ENCODE measurements at regions not wholly inside any gene's neighbourhood (a gene's known extent, or its start where the extent isn't known, plus 50 kb on each side); places are given as distances from the start of the nearest gene placed in this dataset.

DNA sequence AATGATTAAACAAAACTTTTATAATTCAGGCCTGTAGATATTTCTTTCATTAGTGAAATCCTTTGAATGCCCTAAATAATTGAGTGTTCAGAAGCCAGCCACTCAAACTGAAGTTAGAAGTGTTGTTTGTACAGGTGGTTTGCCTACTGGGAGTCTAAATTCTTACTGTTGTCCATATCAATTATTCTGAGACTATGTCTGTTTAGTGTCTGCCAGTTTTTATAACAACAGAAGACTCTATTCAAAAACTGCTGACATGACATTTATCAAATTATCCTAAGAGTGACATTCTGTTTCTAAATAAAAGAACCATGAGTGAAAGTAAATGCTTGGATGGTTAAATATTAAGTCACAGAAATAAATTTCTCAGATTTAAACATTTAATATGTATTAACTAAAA is 375.1 kb downstream of the FAT4 start:
- H3K27me3 Mint-ChIP-seq (ENCODE audit: low read depth) = no peaks in the 10 kb centered on the region
- H3K27ac Mint-ChIP-seq = no peak overlapping the region
- H3K4me3 Mint-ChIP-seq = no peak overlapping the region
- H3K9me3 Mint-ChIP-seq = no peaks in the 10 kb centered on the region
- TF ChIP-seq, protein P1, sequence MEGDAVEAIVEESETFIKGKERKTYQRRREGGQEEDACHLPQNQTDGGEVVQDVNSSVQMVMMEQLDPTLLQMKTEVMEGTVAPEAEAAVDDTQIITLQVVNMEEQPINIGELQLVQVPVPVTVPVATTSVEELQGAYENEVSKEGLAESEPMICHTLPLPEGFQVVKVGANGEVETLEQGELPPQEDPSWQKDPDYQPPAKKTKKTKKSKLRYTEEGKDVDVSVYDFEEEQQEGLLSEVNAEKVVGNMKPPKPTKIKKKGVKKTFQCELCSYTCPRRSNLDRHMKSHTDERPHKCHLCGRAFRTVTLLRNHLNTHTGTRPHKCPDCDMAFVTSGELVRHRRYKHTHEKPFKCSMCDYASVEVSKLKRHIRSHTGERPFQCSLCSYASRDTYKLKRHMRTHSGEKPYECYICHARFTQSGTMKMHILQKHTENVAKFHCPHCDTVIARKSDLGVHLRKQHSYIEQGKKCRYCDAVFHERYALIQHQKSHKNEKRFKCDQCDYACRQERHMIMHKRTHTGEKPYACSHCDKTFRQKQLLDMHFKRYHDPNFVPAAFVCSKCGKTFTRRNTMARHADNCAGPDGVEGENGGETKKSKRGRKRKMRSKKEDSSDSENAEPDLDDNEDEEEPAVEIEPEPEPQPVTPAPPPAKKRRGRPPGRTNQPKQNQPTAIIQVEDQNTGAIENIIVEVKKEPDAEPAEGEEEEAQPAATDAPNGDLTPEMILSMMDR (IDR thresholded peaks at IDR 0.05; ENCODE audit: unreplicated experiment in 3 of 3) = no peak
- no peaks in the 10 kb centered on the region for H3K36me3 Mint-ChIP-seq (ENCODE audit: low read depth)
- peaks cover 11% of the 10 kb centered on the region for H3K4me1 Mint-ChIP-seq

GRCh38 chr4:125693228-125693627 is 378.5 kb downstream of the FAT4 start:
- peaks cover 12% of the 10 kb centered on the region for H3K9me3 Mint-ChIP-seq
- peaks cover 11% of the 10 kb centered on the region for H3K4me1 Mint-ChIP-seq
- TF ChIP-seq, protein P1 (IDR thresholded peaks at IDR 0.05; ENCODE audit: unreplicated experiment in 3 of 3) = no peak
- H3K27me3 Mint-ChIP-seq (ENCODE audit: low read depth) = no peaks in the 10 kb centered on the region
- H3K27ac Mint-ChIP-seq = no peak overlapping the region
- H3K4me3 Mint-ChIP-seq = no peak overlapping the region
- H3K36me3 Mint-ChIP-seq (ENCODE audit: low read depth) = no peaks in the 10 kb centered on the region

DNA sequence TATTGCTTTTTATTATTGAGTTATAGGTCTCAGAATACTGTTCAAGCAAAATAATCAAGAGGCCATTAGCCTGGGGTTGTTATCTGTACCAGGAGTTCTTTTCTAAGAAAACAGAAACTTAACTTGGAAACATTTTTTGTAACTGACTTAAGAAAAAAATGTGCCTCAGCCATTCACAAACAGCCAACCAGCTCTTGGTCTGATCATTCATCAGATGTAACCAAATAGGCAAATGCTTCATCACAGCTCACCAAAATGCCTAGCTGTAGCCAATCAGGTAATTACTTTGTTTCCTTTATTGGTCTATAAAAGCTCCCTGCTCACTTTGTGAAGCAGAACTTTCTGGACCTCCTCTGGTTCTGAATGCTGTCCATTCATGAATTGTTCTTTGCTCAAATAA is 387.7 kb downstream of the FAT4 start:
- H3K36me3 Mint-ChIP-seq (ENCODE audit: low read depth) = no peaks in the 10 kb centered on the region
- TF ChIP-seq, protein P1 (IDR thresholded peaks at IDR 0.05; ENCODE audit: unreplicated experiment in 3 of 3) = no peak
- no peaks in the 10 kb centered on the region for H3K27me3 Mint-ChIP-seq (ENCODE audit: low read depth)
- no peaks in the 10 kb centered on the region for H3K4me1 Mint-ChIP-seq
- no peak overlapping the region for H3K4me3 Mint-ChIP-seq
- H3K27ac Mint-ChIP-seq = no peak overlapping the region
- peaks cover 4% of the 10 kb centered on the region for H3K9me3 Mint-ChIP-seq

DNA sequence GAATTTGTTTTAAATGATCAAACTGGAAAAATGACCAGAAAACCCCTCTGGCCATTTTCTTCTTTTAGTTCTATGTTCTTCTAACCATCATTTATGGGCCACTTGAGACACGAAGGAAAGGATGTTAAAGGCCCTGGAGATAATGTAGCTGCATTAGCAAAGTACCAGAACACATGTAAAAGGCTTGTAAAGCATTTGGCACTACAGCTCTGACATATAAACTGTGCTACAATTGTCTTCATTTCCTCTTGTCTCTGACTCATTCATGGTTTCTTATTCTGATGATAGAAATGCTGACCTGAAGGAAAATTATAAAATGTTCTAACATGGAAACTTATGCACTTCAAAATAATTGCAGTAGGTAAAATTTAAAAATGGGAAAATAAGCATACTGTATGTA is 388.7 kb downstream of the FAT4 start:
- TF ChIP-seq, protein P1 (IDR thresholded peaks at IDR 0.05; ENCODE audit: unreplicated experiment in 3 of 3) = no peak
- H3K4me3 Mint-ChIP-seq = no peak overlapping the region
- H3K27me3 Mint-ChIP-seq (ENCODE audit: low read depth) = no peaks in the 10 kb centered on the region
- H3K9me3 Mint-ChIP-seq = no peaks in the 10 kb centered on the region
- H3K27ac Mint-ChIP-seq = no peak overlapping the region
- H3K36me3 Mint-ChIP-seq (ENCODE audit: low read depth) = no peaks in the 10 kb centered on the region
- no peaks in the 10 kb centered on the region for H3K4me1 Mint-ChIP-seq

- no peak overlapping the region for H3K27ac Mint-ChIP-seq
- TF ChIP-seq, protein P1 (IDR thresholded peaks at IDR 0.05; ENCODE audit: unreplicated experiment in 3 of 3) = no peak
- H3K27me3 Mint-ChIP-seq (ENCODE audit: low read depth) = no peaks in the 10 kb centered on the region
- H3K4me3 Mint-ChIP-seq = no peak overlapping the region
- no peaks in the 10 kb centered on the region for H3K36me3 Mint-ChIP-seq (ENCODE audit: low read depth)
- no peaks in the 10 kb centered on the region for H3K9me3 Mint-ChIP-seq
- no peaks in the 10 kb centered on the region for H3K4me1 Mint-ChIP-seq
Measured at GRCh38 chr4:125704726-125705125, 390.0 kb downstream of the FAT4 start.

DNA sequence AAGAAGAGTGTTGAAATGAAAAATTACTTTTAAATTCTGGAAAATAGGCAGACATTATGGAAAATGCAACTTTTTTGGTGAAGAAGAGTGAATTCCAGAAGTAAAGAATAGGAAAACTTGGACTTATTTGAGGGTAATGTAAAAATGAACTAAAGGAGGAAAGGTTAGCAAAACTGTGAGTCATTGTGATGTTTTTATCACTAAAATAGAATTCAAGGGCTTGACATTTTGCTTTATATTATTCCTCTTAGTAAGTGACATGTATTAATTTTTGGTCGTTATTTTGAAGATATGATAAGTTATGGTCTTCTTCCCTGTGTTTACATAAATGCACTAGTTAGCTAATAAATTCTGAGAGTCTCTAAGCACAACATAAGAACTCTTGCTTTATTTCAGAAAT is 390.9 kb downstream of the FAT4 start:
- H3K4me1 Mint-ChIP-seq = no peaks in the 10 kb centered on the region
- TF ChIP-seq, protein P1 (IDR thresholded peaks at IDR 0.05; ENCODE audit: unreplicated experiment in 3 of 3) = no peak
- H3K36me3 Mint-ChIP-seq (ENCODE audit: low read depth) = no peaks in the 10 kb centered on the region

More for the DNA sequence above, 390.9 kb downstream of the FAT4 start:
- Mint-ChIP-seq H3K9me3 (no peaks in the 10 kb centered on the region), H3K27ac (no peak overlapping the region), H3K4me3 (no peak overlapping the region), H3K27me3 (ENCODE audit: low read depth) (no peaks in the 10 kb centered on the region)

Measured in nephron (organoid).